ENCODE measurements at regions not wholly inside any gene's neighbourhood (a gene's known extent, or its start where the extent isn't known, plus 50 kb on each side); places are given as distances from the start of the nearest gene placed in this dataset.

- TF ChIP-seq, protein P1, sequence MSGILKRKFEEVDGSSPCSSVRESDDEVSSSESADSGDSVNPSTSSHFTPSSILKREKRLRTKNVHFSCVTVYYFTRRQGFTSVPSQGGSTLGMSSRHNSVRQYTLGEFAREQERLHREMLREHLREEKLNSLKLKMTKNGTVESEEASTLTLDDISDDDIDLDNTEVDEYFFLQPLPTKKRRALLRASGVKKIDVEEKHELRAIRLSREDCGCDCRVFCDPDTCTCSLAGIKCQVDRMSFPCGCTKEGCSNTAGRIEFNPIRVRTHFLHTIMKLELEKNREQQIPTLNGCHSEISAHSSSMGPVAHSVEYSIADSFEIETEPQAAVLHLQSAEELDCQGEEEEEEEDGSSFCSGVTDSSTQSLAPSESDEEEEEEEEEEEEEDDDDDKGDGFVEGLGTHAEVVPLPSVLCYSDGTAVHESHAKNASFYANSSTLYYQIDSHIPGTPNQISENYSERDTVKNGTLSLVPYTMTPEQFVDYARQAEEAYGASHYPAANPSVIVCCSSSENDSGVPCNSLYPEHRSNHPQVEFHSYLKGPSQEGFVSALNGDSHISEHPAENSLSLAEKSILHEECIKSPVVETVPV (CRISPR knock-in tag; IDR thresholded peaks at IDR 0.05), result no peak
- TF ChIP-seq ZFP30 (CRISPR knock-in tag; IDR thresholded peaks at IDR 0.05) (no peak), PPARA (CRISPR knock-in tag; IDR thresholded peaks at IDR 0.05; ENCODE audit: borderline replicate concordance) (no peak), ZFP3 (CRISPR knock-in tag; IDR thresholded peaks at IDR 0.05) (no peak), ZC3H10 (CRISPR knock-in tag; IDR thresholded peaks at IDR 0.05) (no peak), TCF4 (CRISPR knock-in tag; IDR thresholded peaks at IDR 0.05; ENCODE audit: borderline replicate concordance) (no peak), SNAI2 (CRISPR knock-in tag; IDR thresholded peaks at IDR 0.05) (no peak), PATZ1 (CRISPR knock-in tag; IDR thresholded peaks at IDR 0.05; ENCODE audit: borderline replicate concordance) (no peak), OSR1 (CRISPR knock-in tag; IDR thresholded peaks at IDR 0.05) (no peak), RARB (CRISPR knock-in tag; IDR thresholded peaks at IDR 0.05) (no peak)
Observed at GRCh38 chr9:75432888-75433287, 344.6 kb downstream of the OSTF1 start.

Data from SK-N-SH treated with all-trans-retinoic acid at 6 μM for 48 hours (cell line).